ENCODE measurements at regions not wholly inside any gene's neighbourhood (a gene's known extent, or its start where the extent isn't known, plus 50 kb on each side); places are given as distances from the start of the nearest gene placed in this dataset.
"Not testable (repeated sequence)": the region's sequence is repeated elsewhere in the genome, so short reads cannot be mapped to it uniquely, and the experiment has no call there.

- no peaks in the 10 kb centered on the region for H3K9me3 ChIP-seq (ENCODE audit: control insufficient read depth, low read length)
- H3K27me3 ChIP-seq (ENCODE audit: control insufficient read depth, insufficient read depth, low read length, poor library complexity, severe bottlenecking), result no peaks in the 10 kb centered on the region
- H3K36me3 ChIP-seq (ENCODE audit: control insufficient read depth, insufficient read depth, low read length), result no peaks in the 10 kb centered on the region
- H3K27ac ChIP-seq (ENCODE audit: insufficient read depth, low read depth, low read length, poor library complexity, severe bottlenecking), result no peak overlapping the region
- 92 to 95% methylated on average over 4 of the region's 4 CpGs for WGBS, 2 experiments
- no peak overlapping the region for H3K4me3 ChIP-seq (ENCODE audit: insufficient read depth, low read depth, low read length)
- no peaks in the 10 kb centered on the region for H3K4me1 ChIP-seq (ENCODE audit: control insufficient read depth, insufficient read depth, low read length)
Measured at GRCh38 chr7:24164401-24164800, 119.6 kb upstream of the NPY start.

- WGBS, 2 experiments, result 83 to 93% methylated on average over 5 of the region's 5 CpGs
- no peak overlapping the region for H3K27ac ChIP-seq (ENCODE audit: insufficient read depth, low read depth, low read length, poor library complexity, severe bottlenecking)
- H3K4me3 ChIP-seq (ENCODE audit: insufficient read depth, low read depth, low read length), result no peak overlapping the region
- H3K9me3 ChIP-seq (ENCODE audit: control insufficient read depth, low read length), result no peaks in the 10 kb centered on the region
- H3K4me1 ChIP-seq (ENCODE audit: control insufficient read depth, insufficient read depth, low read length), result no peaks in the 10 kb centered on the region
- H3K27me3 ChIP-seq (ENCODE audit: control insufficient read depth, insufficient read depth, low read length, poor library complexity, severe bottlenecking), result no peaks in the 10 kb centered on the region
- H3K36me3 ChIP-seq (ENCODE audit: control insufficient read depth, insufficient read depth, low read length), result no peaks in the 10 kb centered on the region
Measured at GRCh38 chr7:24169077-24169624, 114.8 kb upstream of the NPY start.

- H3K4me1 ChIP-seq (ENCODE audit: control insufficient read depth, insufficient read depth, low read length); H3K4me3 ChIP-seq (ENCODE audit: insufficient read depth, low read depth, low read length); H3K36me3 ChIP-seq (ENCODE audit: control insufficient read depth, insufficient read depth, low read length); H3K27me3 ChIP-seq (ENCODE audit: control insufficient read depth, insufficient read depth, low read length, poor library complexity, severe bottlenecking); H3K9me3 ChIP-seq (ENCODE audit: control insufficient read depth, low read length); H3K27ac ChIP-seq (ENCODE audit: insufficient read depth, low read depth, low read length, poor library complexity, severe bottlenecking): not testable (repeated sequence)
- whole genome bisulfite sequencing, 2 experiments, result 86 to 91% methylated on average over 9 of the region's 9 CpGs
Measured at GRCh38 chr7:24171951-24172350, 112.0 kb upstream of the NPY start.

GRCh38 chr7:24172856-24173255 lies 111.1 kb upstream of the NPY start:
- no peak overlapping the region for H3K4me3 ChIP-seq (ENCODE audit: insufficient read depth, low read depth, low read length)
- H3K27ac ChIP-seq (ENCODE audit: insufficient read depth, low read depth, low read length, poor library complexity, severe bottlenecking), result no peak overlapping the region
- H3K36me3 ChIP-seq (ENCODE audit: control insufficient read depth, insufficient read depth, low read length), result no peaks in the 10 kb centered on the region
- H3K27me3 ChIP-seq (ENCODE audit: control insufficient read depth, insufficient read depth, low read length, poor library complexity, severe bottlenecking), result no peaks in the 10 kb centered on the region
- WGBS, 2 experiments, result 91 to 93% methylated on average over 4 of the region's 4 CpGs
- no peaks in the 10 kb centered on the region for H3K4me1 ChIP-seq (ENCODE audit: control insufficient read depth, insufficient read depth, low read length)
- no peaks in the 10 kb centered on the region for H3K9me3 ChIP-seq (ENCODE audit: control insufficient read depth, low read length)

- Histone ChIP-seq H3K4me1 (ENCODE audit: control insufficient read depth, insufficient read depth, low read length) (no peaks in the 10 kb centered on the region), H3K9me3 (ENCODE audit: control insufficient read depth, low read length) (no peaks in the 10 kb centered on the region), H3K27ac (ENCODE audit: insufficient read depth, low read depth, low read length, poor library complexity, severe bottlenecking) (no peak overlapping the region), H3K4me3 (ENCODE audit: insufficient read depth, low read depth, low read length) (no peak overlapping the region), H3K27me3 (ENCODE audit: control insufficient read depth, insufficient read depth, low read length, poor library complexity, severe bottlenecking) (no peaks in the 10 kb centered on the region), H3K36me3 (ENCODE audit: control insufficient read depth, insufficient read depth, low read length) (no peaks in the 10 kb centered on the region)
- WGBS, 2 experiments, result 75 to 80% methylated on average over 6 of the region's 6 CpGs
Measured at GRCh38 chr7:24175603-24176002, 108.4 kb upstream of the NPY start.

- no peak overlapping the region for H3K4me3 ChIP-seq (ENCODE audit: insufficient read depth, low read depth, low read length)
- H3K36me3 ChIP-seq (ENCODE audit: control insufficient read depth, insufficient read depth, low read length), result no peaks in the 10 kb centered on the region
- H3K4me1 ChIP-seq (ENCODE audit: control insufficient read depth, insufficient read depth, low read length), result no peaks in the 10 kb centered on the region
- H3K27ac ChIP-seq (ENCODE audit: insufficient read depth, low read depth, low read length, poor library complexity, severe bottlenecking), result no peak overlapping the region
- WGBS, 2 experiments, result 95 to 97% methylated on average over 4 to 5 of the region's 5 CpGs
- no peaks in the 10 kb centered on the region for H3K9me3 ChIP-seq (ENCODE audit: control insufficient read depth, low read length)
- H3K27me3 ChIP-seq (ENCODE audit: control insufficient read depth, insufficient read depth, low read length, poor library complexity, severe bottlenecking), result no peaks in the 10 kb centered on the region
Measured at GRCh38 chr7:24178811-24179570, 105.0 kb upstream of the NPY start.

- Histone ChIP-seq H3K4me1 (ENCODE audit: control insufficient read depth, insufficient read depth, low read length) (no peaks in the 10 kb centered on the region), H3K27ac (ENCODE audit: insufficient read depth, low read depth, low read length, poor library complexity, severe bottlenecking) (no peak overlapping the region), H3K36me3 (ENCODE audit: control insufficient read depth, insufficient read depth, low read length) (no peaks in the 10 kb centered on the region), H3K27me3 (ENCODE audit: control insufficient read depth, insufficient read depth, low read length, poor library complexity, severe bottlenecking) (no peaks in the 10 kb centered on the region), H3K4me3 (ENCODE audit: insufficient read depth, low read depth, low read length) (no peak overlapping the region), H3K9me3 (ENCODE audit: control insufficient read depth, low read length) (no peaks in the 10 kb centered on the region)
- WGBS, 2 experiments, result 92% methylated on average over 3 of the region's 3 CpGs
Measured at GRCh38 chr7:24191362-24191761, 92.6 kb upstream of the NPY start.

- Histone ChIP-seq H3K27ac (ENCODE audit: insufficient read depth, low read depth, low read length, poor library complexity, severe bottlenecking) (no peak overlapping the region), H3K9me3 (ENCODE audit: control insufficient read depth, low read length) (no peaks in the 10 kb centered on the region), H3K4me1 (ENCODE audit: control insufficient read depth, insufficient read depth, low read length) (no peaks in the 10 kb centered on the region), H3K36me3 (ENCODE audit: control insufficient read depth, insufficient read depth, low read length) (no peaks in the 10 kb centered on the region), H3K27me3 (ENCODE audit: control insufficient read depth, insufficient read depth, low read length, poor library complexity, severe bottlenecking) (no peaks in the 10 kb centered on the region), H3K4me3 (ENCODE audit: insufficient read depth, low read depth, low read length) (no peak overlapping the region)
- 84 to 87% methylated on average over 2 of the region's 2 CpGs for WGBS, 2 experiments
Measured at GRCh38 chr7:24192053-24192452, 91.9 kb upstream of the NPY start.

- Histone ChIP-seq H3K4me1 (ENCODE audit: control insufficient read depth, insufficient read depth, low read length) (no peaks in the 10 kb centered on the region), H3K4me3 (ENCODE audit: insufficient read depth, low read depth, low read length) (no peak overlapping the region), H3K27ac (ENCODE audit: insufficient read depth, low read depth, low read length, poor library complexity, severe bottlenecking) (no peak overlapping the region), H3K9me3 (ENCODE audit: control insufficient read depth, low read length) (no peaks in the 10 kb centered on the region), H3K36me3 (ENCODE audit: control insufficient read depth, insufficient read depth, low read length) (no peaks in the 10 kb centered on the region), H3K27me3 (ENCODE audit: control insufficient read depth, insufficient read depth, low read length, poor library complexity, severe bottlenecking) (no peaks in the 10 kb centered on the region)
- 92 to 94% methylated on average over 4 of the region's 4 CpGs for WGBS, 2 experiments
Measured at GRCh38 chr7:24192691-24193090, 91.3 kb upstream of the NPY start.

- no peaks in the 10 kb centered on the region for H3K9me3 ChIP-seq (ENCODE audit: control insufficient read depth, low read length)
- H3K36me3 ChIP-seq (ENCODE audit: control insufficient read depth, insufficient read depth, low read length), result no peaks in the 10 kb centered on the region
- H3K27me3 ChIP-seq (ENCODE audit: control insufficient read depth, insufficient read depth, low read length, poor library complexity, severe bottlenecking), result no peaks in the 10 kb centered on the region
- 92 to 100% methylated on average over 2 to 4 of the region's 4 CpGs for WGBS, 2 experiments
- H3K4me1 ChIP-seq (ENCODE audit: control insufficient read depth, insufficient read depth, low read length), result no peaks in the 10 kb centered on the region
- H3K27ac ChIP-seq (ENCODE audit: insufficient read depth, low read depth, low read length, poor library complexity, severe bottlenecking), result no peak overlapping the region
- H3K4me3 ChIP-seq (ENCODE audit: insufficient read depth, low read depth, low read length), result no peak overlapping the region
Measured at GRCh38 chr7:24197852-24198251, 86.1 kb upstream of the NPY start.

Measured in ectodermal cell (in vitro differentiated cells).